HG02970 (cell line): ENCODE measurements at regions not wholly inside any gene's neighbourhood (a gene's known extent, or its start where the extent isn't known, plus 50 kb on each side); places are given as distances from the start of the nearest gene placed in this dataset.

Experiments
- ATAC-seq: cut with Tn5 transposase; IDR thresholded peaks from one replicate; pipeline ENCODE4 v1.9.1; 2021; ENCODE audit warnings: mild to moderate bottlenecking, moderate library complexity, moderate number of reproducible peaks; ENCODE audit not compliant: unreplicated experiment, low FRiP score

DNA sequence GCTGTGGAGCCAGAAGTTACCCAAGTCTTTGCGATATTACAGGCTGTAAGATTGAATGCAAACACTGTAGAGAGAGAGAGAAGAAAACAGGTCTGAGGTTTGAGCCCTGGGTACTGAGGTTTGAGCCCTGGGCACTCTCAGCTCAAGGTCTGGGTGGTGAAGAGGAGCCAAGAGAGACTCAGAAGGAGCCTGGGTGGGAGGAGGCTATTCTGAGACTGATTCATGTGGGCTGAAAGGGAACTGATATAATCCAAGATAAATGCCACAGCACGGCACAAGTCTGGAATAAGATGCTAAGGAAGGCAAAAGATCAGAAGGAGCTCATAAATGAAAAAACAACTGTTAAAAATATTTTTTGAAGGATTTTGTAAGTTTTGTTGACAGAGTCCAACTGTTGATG, 407.6 kb upstream of the HS6ST1 start:
- ATAC-seq, result no peak

DNA sequence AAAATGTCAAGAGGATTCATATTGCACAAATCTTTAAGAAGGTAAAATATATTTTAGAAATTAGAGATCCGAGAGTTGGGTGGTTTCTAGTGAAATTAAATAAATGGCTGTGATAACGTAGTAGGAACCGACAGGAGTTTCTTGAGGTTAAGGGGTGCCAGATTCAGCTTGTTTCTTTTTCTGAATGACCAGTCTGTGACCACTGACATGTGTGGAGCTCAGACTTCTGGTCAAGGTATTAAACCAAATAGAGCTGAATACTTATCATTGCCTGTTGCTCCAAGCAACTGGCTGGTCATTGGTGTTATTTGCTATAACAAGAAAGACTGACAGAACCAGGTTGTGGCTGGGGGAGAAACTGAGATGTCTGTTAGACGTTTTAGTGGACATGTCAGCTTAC, 408.2 kb upstream of the HS6ST1 start:
- no peak for ATAC-seq

DNA sequence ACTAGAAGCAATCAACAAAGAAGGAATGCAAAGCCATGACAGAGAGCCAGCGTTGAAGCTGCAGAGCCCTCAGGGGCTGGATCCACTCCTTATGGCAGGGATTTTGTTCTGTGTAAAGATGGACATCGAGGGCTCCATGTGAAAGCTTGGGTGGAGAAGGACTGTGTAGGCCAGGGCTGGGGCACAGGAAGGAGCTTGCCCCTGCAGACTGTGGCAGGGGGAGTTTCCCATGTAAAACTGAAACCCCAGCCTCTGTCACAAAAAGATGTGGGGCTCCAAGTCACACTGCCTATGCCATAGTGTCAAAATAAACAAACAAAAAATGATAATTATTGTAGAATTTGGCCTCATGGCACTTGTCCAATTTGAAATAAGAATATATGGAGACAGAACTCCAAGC, 408.7 kb upstream of the HS6ST1 start:
- ATAC-seq, result peak; percentile 54

DNA sequence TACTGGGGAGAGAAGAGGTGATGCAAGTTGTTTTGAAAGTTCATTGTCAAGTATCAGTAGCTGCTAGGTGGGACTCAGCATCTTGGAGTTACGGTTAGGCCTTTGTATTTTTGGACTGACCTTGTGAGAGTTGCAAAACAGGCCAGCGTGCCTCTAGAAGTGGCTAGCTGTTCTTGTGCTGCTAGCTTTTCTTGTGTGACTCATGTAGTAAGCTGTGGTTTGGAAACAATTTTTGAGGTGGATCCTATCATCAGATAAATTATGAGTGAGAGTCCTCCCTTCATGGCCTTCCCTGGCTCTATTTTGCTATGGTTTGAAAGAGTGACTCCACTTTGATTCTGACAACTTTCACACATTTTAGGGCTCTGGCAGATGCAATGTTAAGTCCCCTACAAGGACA, 409.2 kb upstream of the HS6ST1 start:
- ATAC-seq, result peak; percentile 30

DNA sequence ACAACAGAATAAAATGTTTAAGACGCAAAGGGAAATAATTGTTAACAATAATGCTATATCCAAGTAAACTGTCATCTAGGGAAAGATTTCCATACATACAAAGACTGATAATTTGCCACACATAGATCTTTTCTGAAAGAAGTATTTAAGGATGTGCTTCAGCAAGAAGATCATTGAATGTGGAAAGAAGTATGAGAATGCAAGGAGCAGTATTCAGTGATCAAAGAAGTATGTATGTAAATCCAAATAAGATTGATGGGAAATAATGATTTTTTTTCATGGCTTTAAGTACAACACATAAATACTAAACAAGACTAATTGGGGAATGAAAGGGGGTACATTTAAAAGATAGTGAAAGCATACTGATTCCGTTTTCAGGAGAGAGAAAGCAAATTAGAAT, 410.4 kb upstream of the HS6ST1 start:
- ATAC-seq, result no peak

DNA sequence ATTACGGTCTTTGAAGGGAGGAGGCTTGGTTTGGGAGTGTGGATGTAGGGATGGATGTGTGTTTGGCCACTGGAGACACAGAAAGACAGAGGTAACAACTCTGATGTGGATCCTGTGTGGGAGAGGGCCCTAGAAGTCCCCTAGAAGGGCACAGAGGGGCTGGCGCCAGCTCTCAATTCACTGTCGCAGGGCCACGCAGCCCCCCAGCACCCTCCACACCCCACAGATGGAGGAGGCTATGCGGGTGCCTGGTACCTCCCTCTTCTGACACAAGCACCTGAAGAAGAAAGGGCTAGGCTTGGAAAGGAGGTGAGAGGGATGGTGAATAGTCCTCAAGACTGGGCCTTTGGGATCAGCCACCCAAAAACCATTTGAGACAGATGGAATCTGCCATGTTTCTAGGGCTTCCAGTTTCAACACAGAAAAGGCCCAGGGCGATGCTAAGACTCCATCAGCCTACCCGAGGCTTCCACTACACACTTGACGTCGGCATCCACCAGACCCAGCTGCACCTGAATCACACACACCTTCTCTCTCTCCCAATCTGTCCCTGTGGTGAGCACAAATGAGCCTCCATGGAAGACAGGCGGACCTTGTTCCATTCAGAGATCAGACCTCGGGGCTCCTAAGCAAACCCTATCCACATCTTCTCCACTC, 413.5 kb upstream of the HS6ST1 start:
- no peak for ATAC-seq

DNA sequence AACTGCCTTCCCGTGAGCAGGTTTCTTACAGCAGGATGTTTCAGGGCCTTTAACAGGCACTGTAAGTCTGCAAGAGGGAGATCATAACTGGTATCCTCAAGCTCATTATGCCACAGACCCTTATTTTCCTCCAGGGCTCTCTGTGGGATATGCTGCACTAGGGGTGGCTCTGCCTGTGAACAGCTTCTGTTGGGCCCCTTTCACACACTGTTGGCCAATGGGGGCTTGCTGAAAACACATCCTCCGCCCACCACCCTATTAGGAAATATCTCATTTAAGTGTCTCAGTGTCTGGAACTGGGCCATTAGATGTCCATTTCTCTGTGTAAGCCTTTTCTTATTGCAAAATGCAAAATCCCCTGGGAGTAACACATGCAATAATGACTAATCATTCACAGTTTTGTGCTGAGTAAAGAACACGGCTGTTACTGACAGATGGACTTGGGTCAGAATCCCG, 414.3 kb upstream of the HS6ST1 start:
- no peak for ATAC-seq

DNA sequence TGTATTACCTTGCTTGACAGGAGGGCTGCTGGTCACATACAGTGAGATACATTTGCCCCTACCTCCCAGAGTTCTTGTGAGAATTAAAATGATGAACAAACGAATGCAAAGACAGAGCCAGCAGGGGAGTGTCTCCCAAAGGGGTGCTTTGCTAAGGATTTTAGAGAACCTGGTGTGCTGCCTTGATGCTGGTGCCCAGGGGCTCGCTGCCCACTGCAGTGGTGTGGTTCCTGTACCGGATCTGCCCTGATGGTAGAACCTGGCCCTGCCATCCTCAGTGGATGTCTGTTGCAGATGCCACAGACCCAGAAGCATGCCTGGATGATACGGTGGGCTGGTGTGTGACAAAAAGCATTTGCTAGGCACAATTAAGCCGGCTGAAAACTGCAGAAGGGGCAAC, 414.8 kb upstream of the HS6ST1 start:
- ATAC-seq, result no peak

DNA sequence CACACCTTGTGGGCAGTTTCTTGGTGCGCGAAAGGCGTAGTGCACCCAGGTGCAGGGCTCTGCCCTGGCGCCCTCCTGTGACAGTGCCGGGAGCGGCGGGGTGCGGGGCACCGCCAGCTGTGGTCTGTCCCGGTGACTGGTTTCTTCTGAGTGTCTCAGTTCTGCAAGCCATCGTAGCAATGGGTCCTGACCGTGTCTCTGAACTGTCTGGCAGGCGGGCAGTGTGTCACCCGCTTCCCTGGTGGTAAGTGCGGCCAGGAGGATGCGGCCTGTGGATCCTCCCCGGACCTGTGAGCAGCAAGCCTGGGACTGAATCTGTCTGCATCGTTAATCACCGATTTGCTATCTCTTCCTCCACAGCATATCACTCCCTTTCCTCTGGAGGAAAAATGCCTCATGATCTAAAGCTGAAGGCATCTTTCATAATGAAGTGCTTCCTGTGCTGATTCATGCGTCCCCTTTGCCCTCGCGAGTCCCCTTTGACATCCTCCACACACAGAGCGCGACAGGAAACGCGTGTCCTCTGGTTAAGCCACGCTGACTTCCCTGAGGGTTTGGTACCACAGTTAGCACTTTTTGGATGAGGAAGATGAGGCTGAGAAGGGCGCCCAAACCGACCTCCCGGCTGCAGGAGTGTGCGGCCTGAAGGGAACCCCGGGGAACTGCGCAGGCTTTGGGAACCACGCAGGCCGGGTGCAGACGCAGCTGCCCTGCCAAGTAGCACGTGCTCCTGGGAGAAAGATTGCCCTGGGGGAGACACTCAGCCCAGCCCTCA, 416.0 kb upstream of the HS6ST1 start:
- no peak for ATAC-seq

DNA sequence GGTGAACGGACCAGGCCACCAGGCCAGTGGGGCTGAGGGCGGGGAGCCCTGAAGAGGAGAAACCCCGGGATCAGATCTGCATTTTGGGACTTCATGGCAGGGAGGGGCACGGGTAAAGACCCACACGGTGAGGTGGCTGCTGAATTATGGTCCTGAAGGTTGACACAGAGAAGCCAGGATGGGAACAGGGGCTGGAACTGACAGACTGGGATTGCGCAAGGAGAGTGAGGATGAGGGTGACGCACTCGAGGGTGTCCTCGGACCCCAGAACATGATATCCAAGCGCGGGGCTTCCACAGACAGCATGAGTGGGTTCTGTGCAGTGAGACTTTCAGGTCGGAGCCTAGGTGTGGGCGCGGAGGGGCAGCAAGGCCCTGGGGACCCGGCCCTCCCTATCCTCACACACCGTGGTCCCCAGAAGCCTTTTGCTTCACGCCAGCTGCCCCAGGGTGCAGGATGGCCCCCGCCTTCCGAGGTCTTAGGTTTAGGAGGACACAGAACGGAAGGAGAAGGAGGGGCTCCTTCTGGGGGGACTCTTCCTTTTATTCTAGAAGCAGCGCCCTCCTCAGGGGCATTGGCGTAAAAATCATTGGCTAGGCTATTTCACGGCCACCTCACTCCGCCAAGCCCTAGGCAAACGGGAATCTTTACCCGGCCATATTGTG, 416.8 kb upstream of the HS6ST1 start:
- no peak for ATAC-seq

DNA sequence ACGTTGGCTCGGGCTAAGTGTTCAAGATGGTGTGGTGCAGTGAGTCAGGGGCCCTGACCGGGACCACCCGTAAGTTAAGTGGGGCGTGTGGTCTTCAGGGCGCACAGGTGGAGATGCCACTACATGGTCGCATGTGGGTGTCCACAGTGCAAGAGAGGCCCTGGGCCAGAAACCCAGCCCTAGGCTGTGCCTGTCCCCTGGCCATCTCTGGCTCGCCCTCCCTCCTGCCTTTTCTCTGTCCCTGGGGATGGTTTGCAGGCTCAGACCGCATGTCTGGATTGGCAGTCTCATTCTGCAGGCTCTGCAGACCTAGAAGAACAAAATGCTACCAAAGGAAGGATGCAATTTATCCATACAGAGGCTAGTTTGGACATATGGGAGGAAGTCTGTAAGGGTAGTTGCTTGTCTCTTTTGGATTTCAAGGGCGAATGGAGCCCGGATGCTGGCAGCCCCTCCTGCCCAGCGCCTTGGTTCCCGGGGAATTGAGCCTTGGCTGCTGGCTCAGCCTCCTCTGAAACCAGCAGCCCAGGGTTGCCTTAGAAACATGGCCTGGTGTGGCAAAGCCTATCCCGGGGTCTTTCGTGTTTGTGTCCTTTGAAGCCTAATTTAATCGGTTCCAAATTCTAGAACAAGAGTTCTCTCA, 417.5 kb upstream of the HS6ST1 start:
- no peak for ATAC-seq

DNA sequence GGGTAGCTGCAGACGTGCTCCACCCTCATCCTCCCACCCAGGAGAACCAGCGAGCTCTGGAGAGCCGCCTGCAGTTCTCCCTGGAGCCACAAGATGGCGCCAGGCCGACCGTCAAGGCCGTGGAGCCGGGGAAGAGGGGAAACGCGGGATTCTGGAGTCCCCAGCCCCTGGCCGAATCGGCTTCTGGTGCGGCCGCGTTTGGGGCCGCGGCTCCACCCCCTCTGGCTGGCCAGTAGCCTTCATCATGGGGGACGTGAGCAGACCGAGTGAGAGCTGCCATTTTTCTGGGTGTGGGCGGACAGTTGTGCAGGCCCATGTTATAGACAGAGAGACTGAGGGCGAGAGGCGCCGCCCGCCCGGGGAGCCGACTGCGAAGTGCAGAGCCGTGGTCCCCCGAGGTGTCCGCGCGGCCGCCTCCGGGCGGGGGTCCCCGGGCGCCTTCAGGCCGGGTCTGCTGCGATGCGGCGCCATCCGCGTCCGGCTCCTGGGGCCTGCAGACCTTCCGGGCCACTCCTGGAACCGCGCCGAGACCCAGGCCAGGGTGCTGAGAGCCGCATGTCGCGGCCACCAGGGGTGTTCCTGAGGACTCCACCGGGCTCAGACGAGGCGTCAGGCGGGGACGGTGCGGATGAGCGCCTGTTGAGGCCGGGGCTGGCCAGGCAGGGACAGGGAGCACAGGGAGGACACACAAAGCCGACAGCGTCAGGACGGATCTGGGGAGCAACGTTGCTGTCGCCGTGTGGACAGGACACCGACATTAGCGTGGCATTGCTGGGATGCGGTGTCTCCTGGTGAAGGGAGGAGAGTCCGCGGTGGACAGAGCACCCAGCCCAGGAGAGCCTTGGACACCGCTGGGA, 418.2 kb upstream of the HS6ST1 start:
- ATAC-seq, result no peak

DNA sequence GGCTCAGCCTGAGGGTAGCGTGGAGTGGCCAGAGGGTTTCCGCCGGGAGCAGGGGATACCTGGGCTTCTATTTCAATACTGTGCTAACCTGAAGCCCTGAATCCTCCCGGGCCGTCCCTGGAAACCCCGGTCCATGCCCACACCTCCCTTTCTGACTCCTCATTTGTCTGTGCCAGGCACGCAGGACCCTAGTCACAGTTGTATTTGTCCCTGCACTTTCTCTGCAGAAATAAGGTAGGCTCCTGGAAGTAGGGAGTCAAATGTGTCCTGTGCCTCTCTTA, 418.8 kb upstream of the HS6ST1 start:
- ATAC-seq, result no peak

DNA sequence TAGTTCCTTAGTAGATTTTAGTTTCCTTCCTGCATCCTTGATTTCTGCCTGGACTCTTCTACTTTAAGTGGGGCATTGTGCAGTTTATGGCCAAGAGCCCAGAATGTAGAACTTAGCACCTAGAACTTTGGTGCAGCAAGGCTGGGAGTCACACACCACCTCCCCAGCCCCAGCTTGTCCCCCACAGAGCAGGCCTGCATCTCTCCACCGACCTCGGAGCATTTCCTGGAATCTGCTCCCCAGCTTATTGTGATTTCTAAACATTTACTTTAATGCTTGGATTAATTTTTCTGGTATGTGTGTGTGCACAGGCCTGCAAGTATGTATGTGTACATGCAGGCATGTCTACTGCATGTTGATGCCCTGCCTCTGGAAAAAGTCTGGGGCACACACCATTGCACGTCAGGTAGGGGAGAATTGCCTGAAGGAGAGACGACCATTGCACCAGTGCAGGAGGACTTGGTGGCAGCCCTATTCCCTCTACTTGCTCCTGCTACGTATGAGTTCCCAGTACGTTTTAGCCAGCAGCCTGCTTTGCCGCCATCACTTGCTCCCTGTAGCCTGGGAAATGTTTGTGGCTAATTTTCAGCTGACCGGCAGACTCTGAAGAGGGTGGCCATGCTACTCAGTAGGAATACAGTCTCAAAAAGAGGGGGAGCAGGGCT, 419.9 kb upstream of the HS6ST1 start:
- no peak for ATAC-seq

DNA sequence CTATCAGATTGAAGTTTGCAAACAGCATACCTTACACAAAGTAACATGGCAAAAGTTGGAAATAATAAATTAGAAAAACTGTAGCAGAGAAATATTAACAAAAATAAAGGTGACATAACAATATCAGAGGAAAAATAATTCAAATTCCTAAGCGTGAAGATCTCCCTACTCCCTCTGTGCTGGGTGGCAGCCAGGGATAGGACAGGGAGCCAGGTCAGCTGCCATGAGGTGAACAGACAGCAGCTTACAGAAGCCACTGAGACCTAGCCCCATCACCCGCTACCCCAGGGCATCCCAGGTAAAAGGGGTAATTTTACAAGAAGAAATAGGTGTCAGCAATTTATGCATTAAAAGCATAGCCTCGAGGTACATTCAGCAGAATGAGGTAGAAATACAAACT, 423.8 kb upstream of the HS6ST1 start:
- no peak for ATAC-seq

DNA sequence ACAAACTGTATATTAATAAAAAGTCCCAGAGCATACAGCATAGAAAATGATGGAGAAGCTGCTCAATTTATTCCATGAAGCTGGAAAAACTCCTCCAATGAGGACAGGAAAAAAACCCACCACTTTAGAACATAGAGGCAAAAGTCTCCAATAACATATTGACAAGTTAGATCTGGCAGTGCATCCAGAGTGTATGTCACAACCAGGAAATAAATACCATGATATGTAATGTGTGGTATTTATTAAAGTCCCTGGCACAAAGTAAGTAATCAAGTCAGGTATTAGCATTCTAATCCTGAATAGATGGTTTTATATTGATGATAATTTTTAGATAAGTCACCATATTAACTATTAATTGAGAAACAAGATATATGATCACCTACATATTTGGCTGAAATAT, 427.3 kb upstream of the HS6ST1 start:
- no peak for ATAC-seq

DNA sequence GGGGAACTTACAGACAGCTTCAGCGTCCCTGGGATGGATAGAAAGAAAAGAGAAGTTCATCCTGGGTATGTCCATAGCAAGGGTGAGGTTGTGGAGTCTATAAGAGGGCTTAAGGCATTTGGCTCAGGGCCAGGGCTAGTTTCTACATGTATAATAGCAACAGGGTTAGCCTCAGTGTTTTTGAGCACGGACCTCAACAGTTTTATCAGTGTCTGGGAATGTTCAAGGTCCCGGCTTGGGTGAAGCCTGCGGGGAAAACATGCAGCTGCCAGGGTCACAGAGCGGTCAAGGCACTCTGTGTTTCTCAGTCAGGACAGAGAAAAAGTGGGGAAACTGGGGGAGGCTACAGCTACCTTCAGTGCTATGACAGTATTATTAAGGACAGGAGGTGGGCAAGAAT, 427.7 kb upstream of the HS6ST1 start:
- ATAC-seq, result no peak

DNA sequence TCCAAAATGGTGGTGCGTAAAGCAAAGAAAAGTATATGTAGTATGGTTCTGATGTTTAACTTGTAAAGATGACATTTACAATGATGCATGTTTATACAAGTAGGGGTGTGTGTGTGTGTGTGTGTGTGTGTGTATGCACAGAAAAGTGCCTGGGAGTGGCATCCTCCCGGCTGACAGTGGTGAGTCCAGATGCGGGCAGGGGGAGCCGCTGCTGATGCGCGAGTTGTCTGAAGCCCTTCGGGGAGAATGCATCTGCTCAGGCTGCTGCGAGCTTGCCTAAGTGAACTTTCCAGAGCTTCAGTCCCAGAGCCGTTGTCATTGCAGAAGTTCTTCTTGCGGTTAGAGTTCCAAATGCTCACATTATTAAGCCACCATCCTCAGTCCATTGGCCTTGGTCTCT, 429.7 kb upstream of the HS6ST1 start:
- no peak for ATAC-seq

DNA sequence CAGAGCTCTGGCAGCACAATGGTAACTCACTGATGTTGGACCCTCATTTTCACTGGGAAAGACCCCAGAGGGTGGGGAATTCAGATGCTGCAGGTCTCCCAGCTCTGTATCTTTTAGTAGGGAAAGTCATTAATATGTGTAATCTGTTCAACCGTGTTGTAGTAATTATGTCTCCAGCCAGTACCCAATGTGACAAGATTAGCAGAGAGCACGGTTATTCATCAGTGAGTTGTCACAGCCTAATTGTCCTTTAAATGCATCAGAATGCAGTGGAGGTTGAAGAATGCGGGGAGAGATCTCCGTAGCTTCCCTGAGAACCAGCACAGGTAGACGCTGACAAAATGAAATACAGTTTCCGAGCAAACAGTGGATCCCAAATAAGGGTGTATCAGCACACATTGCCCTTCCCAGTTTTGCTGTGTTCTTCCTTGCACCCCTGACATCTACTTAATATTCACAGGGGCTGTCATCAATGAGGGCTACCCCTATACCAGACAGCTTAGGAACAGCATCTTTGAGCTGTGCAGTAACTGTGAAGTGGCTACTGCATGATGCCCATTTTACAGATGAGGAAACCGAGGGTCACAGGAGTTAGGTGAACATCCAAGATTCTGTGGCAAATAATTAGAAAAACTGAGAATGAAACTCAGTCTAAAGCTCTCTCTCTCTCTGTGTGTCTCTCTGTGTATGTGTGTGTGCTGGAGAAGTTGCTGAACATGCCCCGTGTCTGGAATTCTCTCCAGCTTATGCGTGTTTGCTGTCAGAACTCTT, 430.4 kb upstream of the HS6ST1 start:
- no peak for ATAC-seq
